Body of pancreas (tissue), 4 donors: ENCODE measurements at regions not wholly inside any gene's neighbourhood (a gene's known extent, or its start where the extent isn't known, plus 50 kb on each side); places are given as distances from the start of the nearest gene placed in this dataset.

Experiments
- ATAC-seq: fragments of 150-250 bp; one replicate; pipeline ENCODE4 v1.9.1; 2016
- DNase-seq, 4 donors: peaks; one replicate each; pipeline ENCODE4 v3.0.0-alpha.2; 2019
- H3K27ac ChIP-seq, 4 donors: fragments of 200-600 bp; sonication (generic); 1 replicate in 3 of 4; 2 replicates in 1 of 4; pipeline versions ENCODE4 v1.5.1 to v1.6.1; 2016 to 2019; ENCODE audit warnings: mild to moderate bottlenecking in 1 of 4, mixed read lengths in 1 of 4, moderate library complexity in 1 of 4
- H3K27me3 ChIP-seq, 2 donors: fragments of 200-600 bp; sonication (generic); one replicate each; pipeline ENCODE4 v1.6.0; 2016; ENCODE audit warnings: mild to moderate bottlenecking in 1 of 2
- H3K36me3 ChIP-seq, 2 donors: fragments of 200-600 bp; sonication (generic); replicated peaks in 1 of 2; 2 replicates each; pipeline ENCODE4 v1.5.1; 2016; ENCODE audit warnings: low read depth in 2 of 2; ENCODE audit not compliant: insufficient read depth in 1 of 2
- H3K4me1 ChIP-seq: fragments of 200-600 bp; sonication (generic); one replicate; pipeline ENCODE4 v1.6.0; 2016
- H3K4me3 ChIP-seq, 2 donors: fragments of 200-600 bp; sonication (generic); 1 replicate in 1 of 2; 2 replicates in 1 of 2; pipeline ENCODE4 v1.5.1; 2016 to 2019
- H3K9me3 ChIP-seq, 3 donors: fragments of 200-600 bp; sonication (generic); 1 replicate in 2 of 3; 2 replicates in 1 of 3; pipeline ENCODE4 v1.5.1; 2016
- POLR2A ChIP-seq, 3 donors: fragments of 450-650 bp; IDR thresholded peaks; one replicate each; pipeline ENCODE4 v1.6.1; 2016; ENCODE audit warnings: antibody characterized with exemption in 3 of 3, mild to moderate bottlenecking in 2 of 3
- WGBS, 2 donors: methylation state at CpG; one replicate each; pipeline ENCODE4 v1.1.5; 2017; 5-methylcytosine and 5-hydroxymethylcytosine counted together
- intact Hi-C: fragments of 100-400 bp; cut with DNase I; formaldehyde crosslinking; loops from one replicate; pipeline ENCODE4 v1.15.1; 2023
- TF ChIP-seq, protein P1 (sequence below), 7 experiments: fragments of 450-650 bp in 4 of 7; fragments of 200-600 bp in 3 of 7; sonication (generic) in 3 of 7; IDR thresholded peaks; one replicate each; pipeline ENCODE4 v1.5.1; 2016 to 2019; ENCODE audit warnings: antibody characterized with exemption in 7 of 7

DNA sequence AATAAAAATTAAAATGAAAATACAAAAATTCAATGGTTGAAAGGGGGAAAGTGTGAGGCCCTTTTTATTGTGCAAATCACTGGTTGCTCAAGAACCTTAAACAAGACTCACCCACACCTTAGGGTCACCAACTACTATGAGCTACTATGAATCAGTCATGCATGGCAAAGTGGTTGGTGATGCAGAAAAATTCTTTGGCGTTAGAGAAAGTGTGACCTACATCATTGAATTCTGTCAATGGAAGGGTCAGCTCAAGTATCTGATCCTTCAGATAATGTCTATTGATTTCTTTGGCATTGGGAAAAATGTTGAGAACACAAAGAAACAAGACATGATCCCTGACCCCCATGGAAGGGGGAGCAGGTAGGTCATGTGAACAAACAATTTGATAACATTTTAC, 149.7 kb upstream of the ADCY2 start:
- no peak for ATAC-seq
- intact Hi-C loops = no loop called here

DNA sequence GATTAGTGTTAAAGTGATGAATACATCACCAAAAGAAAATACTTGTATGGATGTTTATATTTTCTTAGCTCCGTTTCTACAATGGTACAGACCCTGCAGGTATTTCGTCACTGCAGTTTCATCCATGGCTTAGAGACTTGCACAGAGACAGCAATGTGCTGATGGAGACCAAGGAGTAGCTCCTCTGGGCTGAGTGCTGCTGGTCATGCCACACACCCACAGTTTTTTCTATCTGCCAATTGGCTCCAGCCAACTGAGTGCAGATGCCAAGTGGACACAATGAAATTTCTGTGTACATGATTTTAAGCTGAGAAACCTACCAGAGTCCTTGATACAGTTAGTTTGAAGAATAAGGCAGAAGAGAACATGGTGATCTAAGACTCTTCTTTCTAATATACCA, 145.9 kb upstream of the ADCY2 start:
- ATAC-seq = no peak

More for the DNA sequence above, 149.7 kb upstream of the ADCY2 start:
- Histone ChIP-seq H3K4me1 (no peaks in the 10 kb centered on the region), H3K36me3 (no peaks in the 10 kb centered on the region), H3K27me3 (no peaks in the 10 kb centered on the region), H3K9me3 (no peaks in the 10 kb centered on the region), H3K4me3 (no peak overlapping the region), H3K27ac (no peak overlapping the region)
- WGBS, 2 donors = 73 to 79% methylated on average over 1 of the region's 1 CpG
- no peak for TF ChIP-seq POLR2A (IDR thresholded peaks at IDR 0.05)
- TF ChIP-seq, protein P1, sequence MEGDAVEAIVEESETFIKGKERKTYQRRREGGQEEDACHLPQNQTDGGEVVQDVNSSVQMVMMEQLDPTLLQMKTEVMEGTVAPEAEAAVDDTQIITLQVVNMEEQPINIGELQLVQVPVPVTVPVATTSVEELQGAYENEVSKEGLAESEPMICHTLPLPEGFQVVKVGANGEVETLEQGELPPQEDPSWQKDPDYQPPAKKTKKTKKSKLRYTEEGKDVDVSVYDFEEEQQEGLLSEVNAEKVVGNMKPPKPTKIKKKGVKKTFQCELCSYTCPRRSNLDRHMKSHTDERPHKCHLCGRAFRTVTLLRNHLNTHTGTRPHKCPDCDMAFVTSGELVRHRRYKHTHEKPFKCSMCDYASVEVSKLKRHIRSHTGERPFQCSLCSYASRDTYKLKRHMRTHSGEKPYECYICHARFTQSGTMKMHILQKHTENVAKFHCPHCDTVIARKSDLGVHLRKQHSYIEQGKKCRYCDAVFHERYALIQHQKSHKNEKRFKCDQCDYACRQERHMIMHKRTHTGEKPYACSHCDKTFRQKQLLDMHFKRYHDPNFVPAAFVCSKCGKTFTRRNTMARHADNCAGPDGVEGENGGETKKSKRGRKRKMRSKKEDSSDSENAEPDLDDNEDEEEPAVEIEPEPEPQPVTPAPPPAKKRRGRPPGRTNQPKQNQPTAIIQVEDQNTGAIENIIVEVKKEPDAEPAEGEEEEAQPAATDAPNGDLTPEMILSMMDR (IDR thresholded peaks at IDR 0.05) = no peak
- DNase-seq = no peak

DNA sequence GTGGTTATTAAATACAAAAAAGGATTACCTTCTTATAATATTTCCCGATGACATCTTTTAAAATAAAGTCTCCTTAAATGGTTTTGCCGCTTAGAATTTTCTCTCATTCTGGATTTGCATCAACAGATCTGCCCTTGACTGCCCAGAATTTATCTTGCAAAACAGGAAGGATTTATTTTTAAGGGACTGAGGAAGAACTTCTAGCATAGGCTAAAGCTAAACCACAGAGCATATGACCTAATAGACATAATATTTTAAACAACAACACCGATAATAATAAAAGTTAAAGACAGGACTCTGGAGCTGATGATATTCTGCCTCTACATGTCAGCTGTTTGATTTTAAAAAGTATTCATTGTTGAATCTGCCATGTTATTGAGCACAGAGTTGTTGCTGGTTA, 145.3 kb upstream of the ADCY2 start:
- H3K4me3 ChIP-seq = no peak overlapping the region
- H3K9me3 ChIP-seq = no peaks in the 10 kb centered on the region
- TF ChIP-seq, protein P1 (IDR thresholded peaks at IDR 0.05) = no peak
- no peak for TF ChIP-seq POLR2A (IDR thresholded peaks at IDR 0.05)
- DNase-seq = no peak
- WGBS, 2 donors = 76 to 82% methylated on average over 3 of the region's 3 CpGs
- intact Hi-C loops = no loop called here
- no peaks in the 10 kb centered on the region for H3K27me3 ChIP-seq
- H3K27ac ChIP-seq = peak overlapping the region in 1 of 4 donors; percentile 61
- H3K36me3 ChIP-seq = no peaks in the 10 kb centered on the region
- H3K4me1 ChIP-seq = no peaks in the 10 kb centered on the region
- no peak for ATAC-seq

More for the DNA sequence above, 145.9 kb upstream of the ADCY2 start:
- Histone ChIP-seq H3K4me1 (no peaks in the 10 kb centered on the region), H3K27ac (peak overlapping the region in 1 of 4 donors; percentile 61), H3K36me3 (no peaks in the 10 kb centered on the region), H3K4me3 (no peak overlapping the region), H3K27me3 (no peaks in the 10 kb centered on the region), H3K9me3 (no peaks in the 10 kb centered on the region)
- WGBS, 2 donors = 60 to 61% methylated on average over 2 of the region's 2 CpGs
- intact Hi-C loops = no loop called here
- TF ChIP-seq, protein P1 (IDR thresholded peaks at IDR 0.05) = no peak
- no peak for TF ChIP-seq POLR2A (IDR thresholded peaks at IDR 0.05)
- DNase-seq = no peak

DNA sequence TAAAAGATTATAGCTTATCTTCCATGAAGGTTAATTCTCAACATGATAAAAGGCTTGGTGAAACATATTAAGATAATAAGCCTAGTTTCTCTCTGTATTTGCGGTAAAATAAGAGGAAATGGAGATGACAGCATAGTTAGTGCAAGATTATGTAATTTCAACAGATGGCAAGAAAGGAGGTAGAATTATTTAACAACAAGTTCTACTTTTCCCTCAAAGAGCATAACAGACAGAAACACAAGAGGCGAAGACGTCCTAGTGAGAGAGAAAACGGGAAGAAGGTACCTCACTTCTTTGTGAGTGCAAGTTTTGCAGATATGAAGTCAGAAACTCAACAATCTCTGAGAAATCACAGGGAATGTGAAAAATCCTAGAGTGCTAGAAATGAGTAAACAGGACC, 144.8 kb upstream of the ADCY2 start:
- Histone ChIP-seq H3K36me3 (no peaks in the 10 kb centered on the region), H3K27ac (peak overlapping the region in 1 of 4 donors; percentile 61), H3K4me3 (no peak overlapping the region)

DNA sequence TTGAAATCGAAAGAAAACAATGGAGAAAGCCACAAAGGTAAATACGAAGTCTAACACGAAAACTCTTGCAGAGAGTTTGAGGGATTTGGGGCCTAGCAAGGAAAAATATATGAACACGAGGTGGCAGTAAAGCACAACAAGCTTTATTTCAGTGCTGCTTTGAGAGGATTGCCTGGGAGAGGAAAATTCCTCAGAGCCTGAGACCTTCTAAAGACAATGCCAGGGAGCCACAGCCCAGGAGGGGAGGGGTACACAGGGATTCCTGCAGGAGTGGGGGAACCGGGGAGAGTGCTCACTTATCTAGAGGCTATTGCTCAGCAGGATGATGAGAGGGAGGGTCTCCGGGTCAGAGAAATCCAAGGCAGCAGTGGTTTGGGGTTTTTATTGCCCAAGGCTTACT, 134.9 kb upstream of the ADCY2 start:
- ATAC-seq (no peak), DNase-seq (peak in 3 of 4 donors; percentile 12 to 45 (median 13))
- Histone ChIP-seq H3K27me3 (no peaks in the 10 kb centered on the region), H3K27ac (no peak overlapping the region), H3K9me3 (no peaks in the 10 kb centered on the region), H3K4me1 (no peaks in the 10 kb centered on the region), H3K36me3 (no peaks in the 10 kb centered on the region), H3K4me3 (no peak overlapping the region)
- intact Hi-C loops = no loop called here
- no peak for TF ChIP-seq POLR2A (IDR thresholded peaks at IDR 0.05)
- TF ChIP-seq, protein P1 (IDR thresholded peaks at IDR 0.05) = peak in 6 of 7 experiments; percentile 34 to 69 (median 62)
- 18 to 30% methylated on average over 6 of the region's 6 CpGs for WGBS, 2 donors

More for the DNA sequence above, 144.8 kb upstream of the ADCY2 start:
- WGBS, 2 donors = 50 to 70% methylated on average over 4 of the region's 4 CpGs
- TF ChIP-seq POLR2A (IDR thresholded peaks at IDR 0.05) = no peak
- TF ChIP-seq, protein P1 (IDR thresholded peaks at IDR 0.05) = no peak
- ATAC-seq (no peak), DNase-seq (no peak)
- H3K4me1 ChIP-seq = no peaks in the 10 kb centered on the region
- intact Hi-C loops = no loop called here
- H3K27me3 ChIP-seq = no peaks in the 10 kb centered on the region
- no peaks in the 10 kb centered on the region for H3K9me3 ChIP-seq
